HL-60/S4 (cell line): ENCODE measurements at regions not wholly inside any gene's neighbourhood (a gene's known extent, or its start where the extent isn't known, plus 50 kb on each side); places are given as distances from the start of the nearest gene placed in this dataset.
"Not testable (repeated sequence)": the region's sequence is repeated elsewhere in the genome, so short reads cannot be mapped to it uniquely, and the experiment has no call there.

Experiments
- in situ Hi-C: fragments of 300-500 bp; cut with MboI; formaldehyde crosslinking; loops from 2 replicates; pipeline ENCODE4 v1.14.3; 2022; ENCODE audit warnings: low sequenced_read_pairs

GRCh38 chr6:137313928-137314855 is 95.0 kb upstream of the IFNGR1 start:
- in situ Hi-C loops = loop anchor here (10.0 kb wide), 1 partner anchor 331 kb away; no protein-coding TSS in a partner anchor

GRCh38 chr6:137313211-137313610 is 94.0 kb upstream of the IFNGR1 start:
- in situ Hi-C loops = loop anchor here (10.0 kb wide), 1 partner anchor 332 kb away; no protein-coding TSS in a partner anchor

- in situ Hi-C loops = loop anchor here (10.0 kb wide), 1 partner anchor 333 kb away; no protein-coding TSS in a partner anchor
These were observed 92.8 kb upstream of the IFNGR1 start for GRCh38 chr6:137311940-137312339.

- in situ Hi-C loops = no loop called here
These were observed 90.0 kb upstream of the IFNGR1 start for GRCh38 chr6:137309078-137309762.

- in situ Hi-C loops = no loop called here
These were observed 88.1 kb upstream of the IFNGR1 start for GRCh38 chr6:137307163-137307854.

GRCh38 chr6:137305691-137306090 is 86.5 kb upstream of the IFNGR1 start:
- in situ Hi-C loops = no loop called here

GRCh38 chr6:137304020-137304780 is 85.0 kb upstream of the IFNGR1 start:
- in situ Hi-C loops = no loop called here

GRCh38 chr6:137303441-137303840 is 84.3 kb upstream of the IFNGR1 start:
- in situ Hi-C loops = no loop called here

GRCh38 chr6:137299681-137300080 is 80.5 kb upstream of the IFNGR1 start:
- in situ Hi-C loops = no loop called here

- in situ Hi-C loops = no loop called here
These were observed 78.7 kb upstream of the IFNGR1 start for GRCh38 chr6:137297887-137298286.

GRCh38 chr6:137292326-137292725 is 73.1 kb upstream of the IFNGR1 start:
- in situ Hi-C loops = not testable (repeated sequence)

GRCh38 chr6:137291441-137291840 is 72.3 kb upstream of the IFNGR1 start:
- in situ Hi-C loops = no loop called here

- in situ Hi-C loops = no loop called here
These were observed 71.5 kb upstream of the IFNGR1 start for GRCh38 chr6:137290601-137291261.

GRCh38 chr6:137286916-137287315 is 67.7 kb upstream of the IFNGR1 start:
- in situ Hi-C loops = no loop called here

- in situ Hi-C loops = no loop called here
These were observed 67.2 kb upstream of the IFNGR1 start for GRCh38 chr6:137286368-137286767.

- in situ Hi-C loops = no loop called here
These were observed 65.6 kb upstream of the IFNGR1 start for GRCh38 chr6:137284811-137285110.

GRCh38 chr6:137283940-137284810 is 65.0 kb upstream of the IFNGR1 start:
- in situ Hi-C loops = no loop called here

GRCh38 chr6:137283080-137283479 is 63.9 kb upstream of the IFNGR1 start:
- in situ Hi-C loops = no loop called here

- in situ Hi-C loops = no loop called here
These were observed 63.1 kb upstream of the IFNGR1 start for GRCh38 chr6:137282254-137282653.
